GM21423 (cell line): ENCODE measurements at regions not wholly inside any gene's neighbourhood (a gene's known extent, or its start where the extent isn't known, plus 50 kb on each side); places are given as distances from the start of the nearest gene placed in this dataset.
A peak's percentile ranks its signal among the peaks of the same experiment; 100 is the strongest.
"Not testable (repeated sequence)": the region's sequence is repeated elsewhere in the genome, so short reads cannot be mapped to it uniquely, and the experiment has no call there.

ENCODE experiments used
- ATAC-seq: cut with Tn5 transposase; IDR thresholded peaks from one replicate; pipeline ENCODE4 v1.9.1; 2021; ENCODE audit warnings: mild to moderate bottlenecking, moderate library complexity; ENCODE audit not compliant: unreplicated experiment

- no peak for ATAC-seq
Measured at GRCh38 chr2:184372484-184372883, 225.8 kb upstream of the ZNF804A start.

- ATAC-seq, result no peak
Measured at GRCh38 chr2:184394642-184395041, 203.7 kb upstream of the ZNF804A start.

DNA sequence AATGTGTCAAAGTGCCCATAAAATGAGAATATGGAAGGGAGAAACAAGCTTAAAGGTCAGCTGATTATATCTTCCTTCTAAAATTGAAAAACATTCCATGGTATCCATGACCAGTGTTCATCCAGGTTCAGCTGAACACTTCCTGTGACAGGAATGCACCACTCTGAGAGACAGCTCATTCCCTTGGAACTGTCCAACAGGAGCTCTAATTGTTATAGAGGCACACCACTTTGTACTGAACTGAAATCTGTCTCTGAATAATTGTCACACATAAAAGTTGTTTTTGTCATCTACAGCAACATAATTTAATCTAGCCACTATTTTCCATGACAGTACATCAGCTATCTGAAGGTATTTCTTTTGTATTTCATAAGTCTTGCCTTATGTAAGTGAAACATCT lies 195.9 kb upstream of the ZNF804A start:
- ATAC-seq, result no peak

- ATAC-seq, result not testable (repeated sequence)
Measured at GRCh38 chr2:184407041-184407630, 191.2 kb upstream of the ZNF804A start.

DNA sequence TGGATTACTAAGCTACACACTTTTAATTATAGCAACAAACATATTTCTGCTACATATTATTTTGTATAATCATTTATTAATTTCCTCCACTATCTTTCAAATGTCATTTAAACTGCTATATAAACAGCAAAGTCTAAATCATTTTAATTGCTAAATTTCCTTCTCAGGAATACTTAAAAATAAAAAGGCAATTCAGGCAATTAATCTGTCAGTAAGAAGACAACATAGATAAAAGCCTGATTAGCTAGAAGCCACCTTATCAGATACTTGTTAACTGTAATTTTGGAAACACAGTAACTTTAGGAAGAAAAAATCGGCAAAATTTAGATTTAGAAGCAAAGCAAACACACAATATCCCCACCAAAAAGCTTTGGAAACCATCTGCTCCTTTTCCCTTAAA lies 188.2 kb upstream of the ZNF804A start:
- no peak for ATAC-seq

GRCh38 chr2:184413221-184413620 lies 185.1 kb upstream of the ZNF804A start:
- no peak for ATAC-seq

DNA sequence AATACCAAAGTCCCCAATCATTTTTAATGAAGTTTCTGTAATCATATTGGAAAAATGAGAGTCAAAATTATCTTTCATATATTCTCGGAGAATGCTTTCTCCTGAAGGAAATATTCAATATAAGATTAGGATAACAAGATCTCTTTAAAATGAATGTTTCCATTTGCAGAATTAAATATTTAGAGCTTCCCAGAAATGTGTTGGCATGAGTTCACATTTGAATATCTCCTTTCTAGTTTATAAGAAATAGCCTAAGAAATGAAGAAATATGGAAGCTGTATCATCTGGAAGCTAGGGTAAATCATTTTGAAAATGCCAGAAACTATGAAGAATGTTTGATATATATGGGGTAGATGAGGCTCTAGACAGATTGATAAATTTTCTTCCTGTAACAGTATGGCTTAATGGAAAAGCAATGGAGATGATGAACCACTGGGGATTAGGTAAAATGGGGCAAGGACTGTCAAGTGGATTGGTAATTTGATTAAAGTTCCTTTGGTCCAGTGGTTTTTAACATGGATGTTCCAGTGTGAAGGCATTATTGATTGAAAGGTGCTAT lies 184.6 kb upstream of the ZNF804A start:
- no peak for ATAC-seq

DNA sequence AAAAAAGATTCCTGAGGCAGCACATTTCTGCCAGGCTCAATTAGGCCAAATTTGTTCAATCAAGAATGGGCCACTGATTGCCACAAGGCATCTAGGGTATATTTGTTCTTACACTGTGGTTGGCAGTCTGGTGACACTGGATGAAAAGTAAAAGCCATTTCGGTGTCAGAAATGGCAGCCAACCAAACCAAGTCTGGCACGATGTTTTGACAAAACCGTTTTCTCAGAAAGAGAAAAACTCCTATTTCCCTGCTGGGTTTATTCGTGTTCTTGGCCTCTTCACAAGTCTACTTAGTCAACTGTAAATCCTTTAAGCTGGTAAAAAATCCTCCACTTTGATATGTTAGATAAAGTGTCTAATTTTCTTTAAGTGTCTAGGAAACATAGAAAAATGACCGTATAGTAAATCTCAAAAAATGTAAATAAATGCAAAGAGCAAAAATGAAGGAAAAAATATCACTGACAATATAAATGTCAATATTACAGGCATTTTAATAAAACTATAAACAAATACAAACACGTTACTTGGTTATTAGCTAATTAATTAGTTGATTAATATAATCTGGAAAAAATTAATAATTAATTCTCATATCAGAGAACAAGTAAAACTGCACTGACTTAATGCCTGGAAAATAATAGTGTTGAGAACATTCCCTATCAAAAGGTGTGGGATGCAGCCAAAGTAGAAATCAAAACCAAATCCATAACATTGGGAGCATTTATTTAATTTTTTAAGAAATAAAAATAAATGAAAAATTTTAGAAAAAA lies 182.0 kb upstream of the ZNF804A start:
- ATAC-seq, result no peak

DNA sequence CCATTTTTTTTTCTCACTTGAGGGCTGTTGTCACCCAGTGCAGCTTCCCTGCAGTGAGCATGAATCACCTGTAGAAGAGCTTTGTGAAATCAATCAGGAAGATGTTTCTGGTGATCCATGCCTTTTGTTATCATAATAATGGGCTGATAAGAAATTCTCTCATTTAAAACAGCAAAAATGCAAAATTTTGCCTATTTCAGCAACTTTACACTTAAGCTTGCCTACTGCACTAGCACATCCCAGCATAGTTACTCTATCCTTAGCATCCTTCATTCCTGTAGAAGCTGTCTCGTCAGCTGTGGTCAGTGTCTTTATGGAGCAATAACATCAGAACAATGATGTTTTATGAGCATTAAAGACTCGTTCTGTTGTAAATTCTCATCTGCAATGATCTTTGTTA lies 178.6 kb upstream of the ZNF804A start:
- no peak for ATAC-seq

DNA sequence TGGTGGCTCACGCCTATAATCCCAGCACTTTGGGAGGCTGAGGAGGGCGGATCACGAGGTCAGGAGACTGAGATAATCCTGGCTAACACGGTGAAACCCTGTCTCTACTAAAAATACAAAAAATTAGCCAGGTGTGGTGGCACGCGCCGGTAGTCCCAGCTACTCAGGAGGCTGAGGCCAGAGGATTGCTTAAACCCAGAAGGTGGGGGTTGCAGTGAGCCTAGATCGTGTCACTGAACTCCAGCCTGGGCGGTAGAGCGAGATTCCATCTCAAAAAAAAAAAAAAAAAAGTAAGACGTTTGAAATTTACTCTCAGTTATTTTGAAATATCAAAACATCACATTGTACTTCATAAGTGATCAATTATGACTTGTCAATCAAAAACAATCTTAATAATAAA lies 176.9 kb upstream of the ZNF804A start:
- ATAC-seq, result not testable (repeated sequence)

DNA sequence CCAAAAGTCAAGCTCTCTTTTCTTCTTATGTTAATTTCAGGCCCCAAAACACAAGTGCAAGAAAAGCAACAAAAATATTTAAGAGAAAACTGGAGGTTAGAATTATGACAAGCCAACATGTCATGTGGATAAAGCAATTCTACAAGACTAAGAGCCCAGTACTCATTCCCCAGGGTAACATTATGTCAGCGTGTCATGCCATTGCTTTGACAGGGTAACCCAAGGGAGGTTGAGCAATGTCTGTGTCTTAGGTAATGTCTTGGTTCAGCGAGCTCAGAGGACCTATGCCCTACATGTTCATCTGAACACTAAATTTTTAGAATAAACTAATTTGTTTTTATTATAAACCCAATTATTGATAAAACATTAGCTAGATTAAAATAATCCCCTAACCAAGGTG lies 173.2 kb upstream of the ZNF804A start:
- ATAC-seq, result no peak

- ATAC-seq, result peak; percentile 94
Measured at GRCh38 chr2:184444217-184444616, 154.1 kb upstream of the ZNF804A start.

DNA sequence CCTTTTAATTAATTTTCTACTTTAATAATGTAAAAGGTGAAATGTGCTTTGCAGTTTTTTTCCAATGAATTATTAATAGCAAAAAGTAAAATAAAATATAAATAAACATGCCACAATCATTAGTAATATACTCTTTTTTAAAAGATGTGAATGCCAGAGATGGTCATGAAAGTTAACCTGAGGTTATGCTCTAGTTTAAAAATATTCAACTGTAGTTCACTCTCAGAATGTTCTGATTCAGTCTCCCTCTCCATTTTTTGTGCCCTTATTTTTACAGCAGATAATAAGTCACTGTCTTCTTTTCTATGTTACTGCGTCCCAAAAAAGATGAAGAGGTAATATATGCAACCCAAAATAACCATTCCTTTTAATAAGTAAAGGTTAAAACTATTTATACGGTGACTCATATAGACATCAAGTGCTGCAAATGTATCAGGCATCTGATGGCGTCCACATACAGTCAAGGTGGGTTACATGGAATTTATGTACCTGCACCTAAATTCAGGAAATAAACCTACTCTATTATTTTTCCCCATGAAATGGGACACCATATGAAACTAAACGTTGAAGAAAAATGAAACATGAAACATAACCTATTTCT lies 153.6 kb upstream of the ZNF804A start:
- no peak for ATAC-seq

DNA sequence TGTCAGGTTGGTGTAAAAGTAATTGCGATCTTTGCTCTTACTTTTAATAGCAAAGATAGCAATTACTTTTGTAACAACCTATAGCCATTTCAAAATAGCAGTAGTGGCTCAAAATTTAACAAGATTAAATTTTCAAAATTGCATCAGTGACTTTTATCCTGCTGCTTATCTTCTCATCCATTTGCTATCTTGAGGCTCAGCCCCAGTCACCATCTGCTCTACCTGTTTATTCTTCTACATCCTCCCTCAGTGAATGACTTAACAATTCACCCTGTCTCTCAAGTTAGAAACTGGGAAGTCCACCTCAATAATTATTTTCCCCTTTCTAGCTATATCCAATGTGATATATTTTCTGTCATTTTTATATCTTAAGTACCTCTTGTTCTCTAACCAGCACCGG lies 148.6 kb upstream of the ZNF804A start:
- no peak for ATAC-seq

- no peak for ATAC-seq
Measured at GRCh38 chr2:184452907-184453306, 145.4 kb upstream of the ZNF804A start.

DNA sequence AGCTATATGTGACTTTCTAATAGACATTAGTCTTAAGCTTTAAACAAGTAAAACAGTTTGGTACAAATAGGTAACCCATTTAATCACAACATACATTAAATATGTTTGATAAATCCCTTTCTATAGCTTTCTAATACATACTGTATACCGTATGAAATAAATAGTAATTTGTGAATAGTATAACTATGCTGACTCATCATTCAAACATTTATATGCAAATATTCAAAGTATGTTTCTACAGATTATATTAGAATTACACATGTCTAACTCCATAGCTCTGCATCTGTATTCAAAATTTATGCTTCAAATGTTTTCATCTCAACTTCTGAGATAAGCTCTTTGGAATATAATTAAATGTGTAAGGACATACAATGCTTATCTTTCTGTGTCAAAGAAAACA lies 142.7 kb upstream of the ZNF804A start:
- ATAC-seq, result no peak

GRCh38 chr2:184456693-184457092 lies 141.6 kb upstream of the ZNF804A start:
- ATAC-seq, result not testable (repeated sequence)

DNA sequence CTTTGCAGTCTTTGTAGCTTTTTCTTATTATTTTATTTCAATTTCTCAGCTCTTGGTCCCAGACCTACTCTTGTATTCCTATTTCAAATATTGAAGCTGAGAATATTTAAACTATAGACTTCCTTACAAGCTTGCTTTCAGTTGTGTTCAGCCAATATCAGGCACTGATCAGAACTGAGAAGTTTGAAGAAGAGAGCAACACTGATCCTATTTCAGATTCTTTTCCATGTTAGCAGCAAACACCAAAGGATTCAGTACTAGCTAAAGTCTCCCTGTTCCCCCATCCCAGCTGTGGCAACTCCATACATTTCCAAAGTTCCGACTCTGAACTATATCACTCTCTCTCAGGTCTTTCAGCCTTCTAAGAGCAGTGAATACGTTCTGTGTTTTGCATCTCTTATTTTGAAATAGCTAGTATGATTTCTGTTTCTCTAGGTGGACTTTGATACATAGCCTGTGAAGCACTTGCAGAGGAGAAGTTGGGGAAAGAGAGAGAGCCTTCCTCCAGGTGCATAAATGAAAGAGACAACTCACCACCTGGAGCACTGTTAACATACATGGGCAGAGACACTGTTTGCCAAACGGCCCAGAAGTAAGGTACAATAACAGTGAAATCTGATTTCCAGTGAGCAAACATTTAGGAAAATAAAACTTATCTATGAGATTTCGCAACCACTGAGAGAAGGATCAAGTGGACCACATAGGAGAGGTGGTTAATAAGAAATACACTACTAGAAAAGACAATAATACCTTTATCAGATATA lies 135.0 kb upstream of the ZNF804A start:
- no peak for ATAC-seq

- ATAC-seq, result no peak
Measured at GRCh38 chr2:184463866-184464248, 134.5 kb upstream of the ZNF804A start.

GRCh38 chr2:184468826-184469225 lies 129.5 kb upstream of the ZNF804A start:
- ATAC-seq, result no peak

- ATAC-seq, result no peak
Measured at GRCh38 chr2:184472481-184472880, 125.8 kb upstream of the ZNF804A start.
